IPS-NIHi11 (cell line): ENCODE measurements at regions not wholly inside any gene's neighbourhood (a gene's known extent, or its start where the extent isn't known, plus 50 kb on each side); places are given as distances from the start of the nearest gene placed in this dataset.

Source experiments
- DNase-seq: peaks from one replicate; pipeline ENCODE4 v3.0.0; 2012; ENCODE audit warnings: mixed read lengths, low spot score

- no peak for DNase-seq
Measured at GRCh38 chr5:73266176-73266738, 93.3 kb downstream of the TMEM174 start.

- DNase-seq = no peak
Measured at GRCh38 chr5:73265641-73266040, 92.6 kb downstream of the TMEM174 start.

GRCh38 chr5:73264631-73265030 is 91.6 kb downstream of the TMEM174 start:
- DNase-seq = no peak

- no peak for DNase-seq
Measured at GRCh38 chr5:73263001-73263710, 90.2 kb downstream of the TMEM174 start.

- no peak for DNase-seq
Measured at GRCh38 chr5:73256862-73257261, 83.9 kb downstream of the TMEM174 start.

- no peak for DNase-seq
Measured at GRCh38 chr5:73256462-73256861, 83.5 kb downstream of the TMEM174 start.

GRCh38 chr5:73256012-73256411 is 83.0 kb downstream of the TMEM174 start:
- DNase-seq = no peak

GRCh38 chr5:73254642-73255041 is 81.6 kb downstream of the TMEM174 start:
- DNase-seq = no peak

GRCh38 chr5:73253047-73253660 is 80.2 kb downstream of the TMEM174 start:
- DNase-seq = no peak

GRCh38 chr5:73250645-73251044 is 77.7 kb downstream of the TMEM174 start:
- no peak for DNase-seq

GRCh38 chr5:73242735-73243134 is 69.7 kb downstream of the TMEM174 start:
- DNase-seq = no peak

GRCh38 chr5:73238873-73239272 is 65.9 kb downstream of the TMEM174 start:
- DNase-seq = no peak

- DNase-seq = no peak
Measured at GRCh38 chr5:73236541-73237128, 63.6 kb downstream of the TMEM174 start.

- peak; percentile 49 for DNase-seq
Measured at GRCh38 chr5:73234204-73234555, 61.2 kb downstream of the TMEM174 start.

GRCh38 chr5:73233461-73234203 is 60.6 kb downstream of the TMEM174 start:
- peak; percentile 49 for DNase-seq

GRCh38 chr5:73233053-73233460 is 60.1 kb downstream of the TMEM174 start:
- no peak for DNase-seq

- peak; percentile 34 for DNase-seq
Measured at GRCh38 chr5:73232266-73233041, 59.5 kb downstream of the TMEM174 start.

GRCh38 chr5:73231246-73231778 is 58.3 kb downstream of the TMEM174 start:
- no peak for DNase-seq

- peak; percentile 32 for DNase-seq
Measured at GRCh38 chr5:73230264-73231245, 57.6 kb downstream of the TMEM174 start.

GRCh38 chr5:73229271-73229670 is 56.3 kb downstream of the TMEM174 start:
- DNase-seq = no peak
